ENCODE measurements at regions not wholly inside any gene's neighbourhood (a gene's known extent, or its start where the extent isn't known, plus 50 kb on each side); places are given as distances from the start of the nearest gene placed in this dataset.

GRCh38 chr16:6499413-6499812 lies 833.2 kb upstream of the RBFOX1 start:
- TF ChIP-seq CTCF (conservative IDR thresholded peaks at IDR 0.05; ENCODE audit: low read depth in 2 of 2) (no peak), CREB1 (CRISPR knock-in tag; IDR thresholded peaks at IDR 0.05; ENCODE audit: low read depth) (no peak), POLR2AphosphoS5 (IDR thresholded peaks at IDR 0.05; ENCODE audit: low read depth) (no peak)
